GM18508 (cell line): ENCODE measurements at regions not wholly inside any gene's neighbourhood (a gene's known extent, or its start where the extent isn't known, plus 50 kb on each side); places are given as distances from the start of the nearest gene placed in this dataset.

Experiments
- ATAC-seq: cut with Tn5 transposase; IDR thresholded peaks from one replicate; pipeline ENCODE4 v1.9.1; 2021; ENCODE audit warnings: moderate number of reproducible peaks; ENCODE audit not compliant: insufficient read depth, unreplicated experiment

- ATAC-seq: no peak
Measured at GRCh38 chr18:10296491-10296890, 157.9 kb upstream of the APCDD1 start.

GRCh38 chr18:10297086-10297485 is 157.3 kb upstream of the APCDD1 start:
- no peak for ATAC-seq

- no peak for ATAC-seq
Measured at GRCh38 chr18:10298346-10298745, 156.1 kb upstream of the APCDD1 start.

- no peak for ATAC-seq
Measured at GRCh38 chr18:10299643-10300042, 154.8 kb upstream of the APCDD1 start.

- no peak for ATAC-seq
Measured at GRCh38 chr18:10300739-10301138, 153.7 kb upstream of the APCDD1 start.

- ATAC-seq: no peak
Measured at GRCh38 chr18:10301831-10302483, 152.5 kb upstream of the APCDD1 start.

GRCh38 chr18:10303171-10303570 is 151.3 kb upstream of the APCDD1 start:
- no peak for ATAC-seq

- ATAC-seq: no peak
Measured at GRCh38 chr18:10304853-10305252, 149.6 kb upstream of the APCDD1 start.

GRCh38 chr18:10306779-10307178 is 147.7 kb upstream of the APCDD1 start:
- ATAC-seq: no peak

- ATAC-seq: no peak
Measured at GRCh38 chr18:10308154-10308553, 146.3 kb upstream of the APCDD1 start.

- no peak for ATAC-seq
Measured at GRCh38 chr18:10310626-10311025, 143.8 kb upstream of the APCDD1 start.

- no peak for ATAC-seq
Measured at GRCh38 chr18:10312326-10313015, 142.0 kb upstream of the APCDD1 start.

GRCh38 chr18:10313016-10313342 is 141.5 kb upstream of the APCDD1 start:
- ATAC-seq: no peak

GRCh38 chr18:10314066-10314465 is 140.4 kb upstream of the APCDD1 start:
- ATAC-seq: no peak

- ATAC-seq: no peak
Measured at GRCh38 chr18:10315522-10315921, 138.9 kb upstream of the APCDD1 start.

GRCh38 chr18:10316778-10317177 is 137.7 kb upstream of the APCDD1 start:
- no peak for ATAC-seq

GRCh38 chr18:10317864-10318690 is 136.4 kb upstream of the APCDD1 start:
- ATAC-seq: no peak

- no peak for ATAC-seq
Measured at GRCh38 chr18:10318691-10318970, 135.8 kb upstream of the APCDD1 start.

GRCh38 chr18:10319026-10319425 is 135.4 kb upstream of the APCDD1 start:
- no peak for ATAC-seq

GRCh38 chr18:10319914-10320600 is 134.4 kb upstream of the APCDD1 start:
- ATAC-seq: no peak

GRCh38 chr18:10320791-10321190 is 133.6 kb upstream of the APCDD1 start:
- no peak for ATAC-seq
